GM19467 (cell line): ENCODE measurements at regions not wholly inside any gene's neighbourhood (a gene's known extent, or its start where the extent isn't known, plus 50 kb on each side); places are given as distances from the start of the nearest gene placed in this dataset.

Source experiments
- ATAC-seq: cut with Tn5 transposase; IDR thresholded peaks from one replicate; pipeline ENCODE4 v1.9.1; 2021; ENCODE audit warnings: mild to moderate bottlenecking, moderate library complexity; ENCODE audit not compliant: unreplicated experiment

GRCh38 chr4:30783751-30784150 is 63.6 kb downstream of the PCDH7 start:
- no peak for ATAC-seq

GRCh38 chr4:30789219-30789671 is 69.1 kb downstream of the PCDH7 start:
- no peak for ATAC-seq

GRCh38 chr4:30790123-30790522 is 70.0 kb downstream of the PCDH7 start:
- ATAC-seq, result no peak

GRCh38 chr4:30790998-30791397 is 70.8 kb downstream of the PCDH7 start:
- no peak for ATAC-seq

GRCh38 chr4:30792601-30793000 is 72.4 kb downstream of the PCDH7 start:
- no peak for ATAC-seq

GRCh38 chr4:30801876-30802275 is 81.7 kb downstream of the PCDH7 start:
- ATAC-seq, result no peak

GRCh38 chr4:30802622-30803323 is 82.6 kb downstream of the PCDH7 start:
- ATAC-seq, result no peak

- no peak for ATAC-seq
These were observed 88.1 kb downstream of the PCDH7 start for GRCh38 chr4:30808276-30808675.

- no peak for ATAC-seq
These were observed 91.1 kb downstream of the PCDH7 start for GRCh38 chr4:30811296-30811695.

GRCh38 chr4:30815685-30816084 is 95.5 kb downstream of the PCDH7 start:
- ATAC-seq, result no peak

- no peak for ATAC-seq
These were observed 97.3 kb downstream of the PCDH7 start for GRCh38 chr4:30817447-30817846.

GRCh38 chr4:30818541-30818940 is 98.4 kb downstream of the PCDH7 start:
- ATAC-seq, result no peak

- ATAC-seq, result no peak
These were observed 101.1 kb downstream of the PCDH7 start for GRCh38 chr4:30821275-30821674.

GRCh38 chr4:30821859-30822612 is 101.9 kb downstream of the PCDH7 start:
- ATAC-seq, result no peak

- ATAC-seq, result no peak
These were observed 102.9 kb downstream of the PCDH7 start for GRCh38 chr4:30822911-30823551.

GRCh38 chr4:30825008-30825770 is 105.0 kb downstream of the PCDH7 start:
- ATAC-seq, result no peak

GRCh38 chr4:30828264-30828926 is 108.2 kb downstream of the PCDH7 start:
- no peak for ATAC-seq

- no peak for ATAC-seq
These were observed 112.5 kb downstream of the PCDH7 start for GRCh38 chr4:30832639-30833038.

- no peak for ATAC-seq
These were observed 113.0 kb downstream of the PCDH7 start for GRCh38 chr4:30833206-30833605.

GRCh38 chr4:30835044-30835443 is 114.9 kb downstream of the PCDH7 start:
- no peak for ATAC-seq

- ATAC-seq, result no peak
These were observed 116.1 kb downstream of the PCDH7 start for GRCh38 chr4:30836231-30836630.
